Posterior vena cava (tissue), 2 donors: ENCODE measurements at regions not wholly inside any gene's neighbourhood (a gene's known extent, or its start where the extent isn't known, plus 50 kb on each side); places are given as distances from the start of the nearest gene placed in this dataset.
"Not testable (repeated sequence)": the region's sequence is repeated elsewhere in the genome, so short reads cannot be mapped to it uniquely, and the experiment has no call there.

Experiments used
- DNase-seq: peaks from one replicate; pipeline ENCODE4 v3.0.0-alpha.2; 2020; ENCODE audit warnings: low spot score
- intact Hi-C, 2 donors: fragments of 100-400 bp; cut with DNase I; formaldehyde crosslinking; loops; one replicate each; pipeline versions ENCODE4 v1.14.1 to v1.14.2; 2022 to 2023
- donor health status: DM: yes; HTN: yes; CAD: no.
- donor health status: DM: yes; HTN: yes; CAD: no.

DNA sequence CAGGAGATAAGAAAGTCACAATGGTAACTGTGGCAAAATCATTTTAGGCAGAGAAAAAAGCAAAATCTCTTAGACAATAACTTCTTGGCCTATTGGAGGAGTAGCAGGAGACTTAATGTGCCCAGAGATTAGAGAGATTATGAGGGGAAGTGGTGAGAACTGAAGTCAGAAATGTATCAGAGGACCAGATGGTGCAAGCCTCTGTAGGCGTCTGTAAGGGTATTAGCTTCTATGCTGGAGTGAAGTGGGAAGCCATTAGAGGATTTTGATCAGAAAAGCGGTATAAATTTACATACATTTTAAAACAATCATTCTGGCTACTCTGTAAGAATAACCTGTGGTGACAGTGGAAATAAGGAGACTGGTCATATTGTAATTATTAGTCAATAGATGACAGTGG lies 236.7 kb downstream of the FAT4 start:
- DNase-seq = no peak
- intact Hi-C loops = no loop called here

- no peak for DNase-seq
- intact Hi-C loops = no loop called here
Measured at GRCh38 chr4:125551967-125552366, 237.2 kb downstream of the FAT4 start.

DNA sequence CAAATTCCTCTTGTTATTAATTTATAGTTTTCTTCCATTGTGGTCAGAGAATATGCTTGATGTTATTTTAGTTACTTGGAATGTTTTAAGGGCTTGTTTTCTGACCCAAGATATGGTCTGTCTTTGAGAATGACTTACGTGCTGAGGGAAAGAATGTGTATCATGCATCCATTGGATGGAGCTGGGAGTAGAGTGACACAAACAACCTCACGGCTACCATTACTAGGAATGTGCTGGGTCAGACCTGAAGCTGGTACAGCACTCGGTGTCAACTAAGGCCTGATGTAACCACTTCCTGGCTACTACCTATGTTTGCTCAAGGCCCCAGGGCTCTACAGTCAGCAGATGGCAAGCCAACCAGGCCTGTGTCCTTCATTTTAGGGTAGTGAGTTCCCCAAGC lies 257.8 kb downstream of the FAT4 start:
- DNase-seq = no peak
- intact Hi-C loops = no loop called here

GRCh38 chr4:125573368-125573767 lies 258.6 kb downstream of the FAT4 start:
- no peak for DNase-seq
- intact Hi-C loops = no loop called here

GRCh38 chr4:125573786-125574185 lies 259.0 kb downstream of the FAT4 start:
- intact Hi-C loops = no loop called here
- DNase-seq = no peak

- no peak for DNase-seq
- intact Hi-C loops = no loop called here
Measured at GRCh38 chr4:125582302-125582701, 267.5 kb downstream of the FAT4 start.

DNA sequence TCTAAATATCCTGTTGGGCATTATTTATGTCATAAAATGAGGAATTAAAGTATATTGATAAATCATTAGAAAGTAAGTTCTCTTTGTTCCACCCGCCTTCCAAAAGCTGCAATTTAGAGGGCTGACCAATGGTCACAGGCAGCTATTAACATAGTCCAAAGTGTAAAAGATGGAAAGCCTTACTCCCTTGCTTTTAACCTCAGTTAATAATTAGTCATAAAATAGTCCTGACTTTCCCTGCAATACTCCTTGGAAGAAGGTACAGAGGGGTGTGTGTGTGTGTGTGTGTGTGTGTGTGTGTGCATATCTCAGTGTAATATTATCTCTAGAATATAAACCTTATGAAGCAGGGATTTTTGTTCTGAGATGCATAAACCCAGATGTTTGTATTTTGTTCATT lies 275.4 kb downstream of the FAT4 start:
- DNase-seq = no peak
- intact Hi-C loops = no loop called here

- DNase-seq = no peak
- intact Hi-C loops = no loop called here
Measured at GRCh38 chr4:125591290-125591689, 276.5 kb downstream of the FAT4 start.

GRCh38 chr4:125594056-125594602 lies 279.4 kb downstream of the FAT4 start:
- DNase-seq = no peak
- intact Hi-C loops = no loop called here

- intact Hi-C loops, DNase-seq: not testable (repeated sequence)
Measured at GRCh38 chr4:125605926-125606325, 291.2 kb downstream of the FAT4 start.

DNA sequence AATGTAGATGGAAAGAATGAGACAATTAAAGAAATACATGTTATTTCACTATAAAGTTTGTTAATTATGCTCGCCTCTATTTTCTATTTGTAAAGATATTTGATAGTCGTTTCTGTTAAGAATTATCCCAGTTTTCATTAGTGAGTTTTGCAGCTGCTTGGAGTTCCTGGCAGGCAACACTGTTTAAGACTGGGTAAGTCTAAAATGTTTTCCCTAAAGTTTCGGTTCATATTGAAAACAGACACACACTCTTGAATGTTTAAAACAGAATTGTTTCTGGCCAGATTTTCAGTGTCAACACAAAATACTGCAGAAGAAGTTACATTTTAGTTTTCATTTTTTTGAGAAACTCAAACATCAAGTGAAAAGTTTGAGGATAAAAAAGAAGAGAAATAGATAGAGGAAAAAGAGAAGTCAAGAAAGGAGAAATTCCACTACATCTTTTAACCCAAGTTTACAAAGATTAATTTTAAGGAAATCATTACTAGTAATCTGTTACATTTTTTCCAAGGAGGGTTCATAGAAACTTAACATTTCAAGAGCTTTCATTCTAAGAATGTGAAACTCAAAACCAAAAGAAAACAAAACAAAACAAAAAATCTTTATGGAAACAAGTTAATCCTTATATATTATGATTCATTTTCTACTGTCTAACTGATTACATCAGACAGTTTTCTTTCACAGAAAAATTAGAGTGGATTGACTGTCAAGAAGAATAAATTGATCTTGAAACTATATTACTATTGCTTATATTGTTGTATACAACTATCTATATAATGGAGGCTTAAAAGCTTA lies 305.5 kb downstream of the FAT4 start:
- intact Hi-C loops = no loop called here
- DNase-seq = no peak

GRCh38 chr4:125624951-125625350 lies 310.2 kb downstream of the FAT4 start:
- no peak for DNase-seq
- intact Hi-C loops = no loop called here

- intact Hi-C loops = no loop called here
Measured at GRCh38 chr4:125626946-125627345, 312.2 kb downstream of the FAT4 start.

GRCh38 chr4:125639182-125639621 lies 324.4 kb downstream of the FAT4 start:
- intact Hi-C loops = no loop called here
- DNase-seq = no peak

More at GRCh38 chr4:125626946-125627345, 312.2 kb downstream of the FAT4 start:
- no peak for DNase-seq

GRCh38 chr4:125641611-125642010 lies 326.9 kb downstream of the FAT4 start:
- intact Hi-C loops = no loop called here
- no peak for DNase-seq

DNA sequence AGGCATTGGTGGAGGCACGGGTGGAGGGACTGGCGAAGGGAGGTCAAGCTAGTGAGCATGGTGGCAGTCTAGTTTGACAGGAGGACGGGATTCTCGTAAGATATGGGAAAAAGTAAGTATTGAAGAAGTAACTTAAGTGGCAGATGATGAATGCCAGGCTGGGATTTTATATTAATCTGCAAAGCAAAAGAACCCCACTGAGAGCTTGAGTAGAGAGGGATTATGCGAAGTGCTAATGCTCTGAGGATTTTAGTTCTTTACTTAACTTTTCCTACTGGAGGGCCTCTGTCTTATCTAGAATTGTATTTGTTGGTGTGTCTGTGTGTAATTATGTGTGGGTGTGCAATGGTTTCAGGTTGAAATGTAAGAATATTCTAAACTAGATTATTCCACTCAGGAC lies 327.9 kb downstream of the FAT4 start:
- intact Hi-C loops = no loop called here

GRCh38 chr4:125649452-125649851 lies 334.7 kb downstream of the FAT4 start:
- intact Hi-C loops = no loop called here
- no peak for DNase-seq

More for the DNA sequence above, 327.9 kb downstream of the FAT4 start:
- no peak for DNase-seq

DNA sequence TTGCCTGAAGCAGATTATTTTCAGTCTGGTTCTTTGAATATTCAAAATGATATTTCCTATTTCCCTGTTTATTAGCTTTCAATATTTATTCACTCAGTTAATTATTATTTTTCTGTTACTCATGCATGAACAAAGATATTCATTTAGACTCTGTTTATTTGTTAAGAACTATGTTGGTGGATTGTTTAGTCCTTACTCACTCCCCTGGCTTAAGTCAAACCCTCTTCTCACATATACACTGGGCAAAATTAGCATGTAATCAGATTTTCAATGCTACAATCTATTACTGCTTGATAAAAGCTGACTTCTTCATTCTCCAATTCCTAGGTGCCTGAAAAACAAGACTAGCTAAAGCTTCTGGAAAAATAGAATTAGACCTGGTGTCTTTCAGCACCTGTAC lies 335.8 kb downstream of the FAT4 start:
- no peak for DNase-seq
- intact Hi-C loops = no loop called here

GRCh38 chr4:125651707-125652357 lies 337.1 kb downstream of the FAT4 start:
- intact Hi-C loops = not testable (repeated sequence)
- peak; percentile 62 for DNase-seq

- intact Hi-C loops = no loop called here
Measured at GRCh38 chr4:125658773-125659172, 344.0 kb downstream of the FAT4 start.

More at GRCh38 chr4:125658773-125659172, 344.0 kb downstream of the FAT4 start:
- DNase-seq = no peak
